ENCODE measurements at regions not wholly inside any gene's neighbourhood (a gene's known extent, or its start where the extent isn't known, plus 50 kb on each side); places are given as distances from the start of the nearest gene placed in this dataset.

DNA sequence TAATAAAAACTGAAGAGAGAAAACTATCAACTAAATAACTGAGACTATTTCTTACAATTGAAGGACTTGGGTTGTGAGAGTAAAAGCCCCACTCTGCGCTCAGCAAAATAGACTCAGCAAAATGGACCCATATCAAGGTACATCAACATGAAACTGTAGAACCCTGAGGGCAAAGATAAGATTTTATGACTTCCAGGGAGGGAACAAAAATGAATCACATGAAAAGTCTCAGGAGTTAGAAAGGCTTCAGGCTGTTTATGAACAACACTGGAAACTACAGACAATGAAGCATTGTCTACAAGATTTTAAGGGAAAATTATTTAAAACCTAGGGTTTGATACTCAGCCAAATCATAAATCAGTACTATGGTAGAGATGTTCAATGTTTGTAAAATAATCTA is 434.3 kb downstream of the PTPRC start:
- TF ChIP-seq, protein P1, sequence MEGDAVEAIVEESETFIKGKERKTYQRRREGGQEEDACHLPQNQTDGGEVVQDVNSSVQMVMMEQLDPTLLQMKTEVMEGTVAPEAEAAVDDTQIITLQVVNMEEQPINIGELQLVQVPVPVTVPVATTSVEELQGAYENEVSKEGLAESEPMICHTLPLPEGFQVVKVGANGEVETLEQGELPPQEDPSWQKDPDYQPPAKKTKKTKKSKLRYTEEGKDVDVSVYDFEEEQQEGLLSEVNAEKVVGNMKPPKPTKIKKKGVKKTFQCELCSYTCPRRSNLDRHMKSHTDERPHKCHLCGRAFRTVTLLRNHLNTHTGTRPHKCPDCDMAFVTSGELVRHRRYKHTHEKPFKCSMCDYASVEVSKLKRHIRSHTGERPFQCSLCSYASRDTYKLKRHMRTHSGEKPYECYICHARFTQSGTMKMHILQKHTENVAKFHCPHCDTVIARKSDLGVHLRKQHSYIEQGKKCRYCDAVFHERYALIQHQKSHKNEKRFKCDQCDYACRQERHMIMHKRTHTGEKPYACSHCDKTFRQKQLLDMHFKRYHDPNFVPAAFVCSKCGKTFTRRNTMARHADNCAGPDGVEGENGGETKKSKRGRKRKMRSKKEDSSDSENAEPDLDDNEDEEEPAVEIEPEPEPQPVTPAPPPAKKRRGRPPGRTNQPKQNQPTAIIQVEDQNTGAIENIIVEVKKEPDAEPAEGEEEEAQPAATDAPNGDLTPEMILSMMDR (IDR thresholded peaks at IDR 0.05; ENCODE audit: low read depth, low read length) = no peak
- no peaks in the 10 kb centered on the region for H3K36me3 ChIP-seq
- no peak overlapping the region for H3K4me3 ChIP-seq (ENCODE audit: low read depth, low read length)
- H3K27ac ChIP-seq = no peak overlapping the region
- DNase-seq = no peak
- no peaks in the 10 kb centered on the region for H3K9me3 ChIP-seq (ENCODE audit: severe bottlenecking)
- H3K27me3 ChIP-seq (ENCODE audit: insufficient read depth, low read depth, severe bottlenecking) = no peaks in the 10 kb centered on the region

DNA sequence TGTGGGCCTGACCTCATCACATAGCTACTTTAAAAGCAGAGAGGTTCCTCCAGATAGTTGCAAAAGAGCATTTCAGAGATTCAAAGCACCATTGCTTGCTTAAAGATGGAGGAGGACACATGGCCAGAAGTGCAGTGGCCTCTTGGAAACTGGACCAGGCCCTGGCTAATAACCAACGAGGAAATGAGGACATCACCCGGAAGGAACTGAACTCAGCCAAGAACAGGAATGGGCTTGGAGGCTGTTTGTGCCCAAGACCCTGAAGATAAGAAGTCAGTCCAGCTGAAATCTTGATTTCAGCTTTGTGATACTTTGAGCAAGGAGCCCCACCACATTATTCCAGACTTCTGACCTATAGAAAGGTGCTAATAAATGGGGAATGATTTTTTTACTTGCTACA is 437.0 kb downstream of the PTPRC start:
- TF ChIP-seq, protein P1 (IDR thresholded peaks at IDR 0.05; ENCODE audit: low read depth, low read length) = no peak
- Histone ChIP-seq H3K4me3 (ENCODE audit: low read depth, low read length) (no peak overlapping the region), H3K36me3 (no peaks in the 10 kb centered on the region), H3K27ac (no peak overlapping the region), H3K9me3 (ENCODE audit: severe bottlenecking) (no peaks in the 10 kb centered on the region), H3K27me3 (ENCODE audit: insufficient read depth, low read depth, severe bottlenecking) (no peaks in the 10 kb centered on the region)
- DNase-seq = no peak

DNA sequence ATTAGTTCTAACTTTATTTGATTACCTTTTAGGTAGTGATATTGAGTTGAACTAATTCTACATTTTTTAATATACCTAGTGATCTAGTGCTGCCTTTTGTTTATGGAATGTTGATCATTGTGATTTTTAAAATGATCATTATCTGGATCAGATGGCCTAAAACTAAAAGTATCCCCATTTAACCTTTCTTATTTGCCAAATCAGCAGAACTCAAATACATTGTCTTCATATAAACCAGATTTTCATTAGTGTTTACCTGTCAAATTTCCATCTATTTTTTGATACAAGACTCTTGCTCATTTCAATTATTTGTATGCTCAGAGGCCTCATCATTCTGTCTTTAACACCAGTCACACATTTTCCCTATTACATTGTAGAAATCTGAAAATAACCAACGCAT is 441.2 kb downstream of the PTPRC start:
- TF ChIP-seq, protein P1 (IDR thresholded peaks at IDR 0.05; ENCODE audit: low read depth, low read length) = no peak
- no peak overlapping the region for H3K27ac ChIP-seq
- no peak overlapping the region for H3K4me3 ChIP-seq (ENCODE audit: low read depth, low read length)
- no peak for DNase-seq
- H3K27me3 ChIP-seq (ENCODE audit: insufficient read depth, low read depth, severe bottlenecking) = no peaks in the 10 kb centered on the region
- H3K9me3 ChIP-seq (ENCODE audit: severe bottlenecking) = no peaks in the 10 kb centered on the region
- H3K36me3 ChIP-seq = no peaks in the 10 kb centered on the region

DNA sequence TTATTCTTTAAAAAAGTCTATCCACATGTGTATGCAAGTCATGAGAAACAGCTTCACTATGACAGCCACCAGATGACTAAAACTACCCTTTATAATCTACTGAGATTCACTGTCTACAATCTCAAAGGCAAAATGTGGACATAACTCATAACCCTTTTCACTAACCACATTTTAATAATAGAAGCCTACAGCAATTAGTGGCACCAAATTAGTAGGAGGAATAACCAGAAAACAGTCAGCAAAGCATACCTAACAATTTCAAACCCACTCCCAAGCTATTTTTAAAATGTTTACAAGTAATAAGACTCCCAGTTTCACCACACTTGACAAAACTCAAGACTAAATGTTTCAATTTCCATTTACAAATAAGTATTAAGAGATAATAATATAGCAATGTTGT is 442.9 kb downstream of the PTPRC start:
- TF ChIP-seq, protein P1 (IDR thresholded peaks at IDR 0.05; ENCODE audit: low read depth, low read length) = no peak
- Histone ChIP-seq H3K9me3 (ENCODE audit: severe bottlenecking) (no peaks in the 10 kb centered on the region), H3K4me3 (ENCODE audit: low read depth, low read length) (no peak overlapping the region), H3K27ac (no peak overlapping the region), H3K36me3 (no peaks in the 10 kb centered on the region), H3K27me3 (ENCODE audit: insufficient read depth, low read depth, severe bottlenecking) (no peaks in the 10 kb centered on the region)
- DNase-seq = no peak

DNA sequence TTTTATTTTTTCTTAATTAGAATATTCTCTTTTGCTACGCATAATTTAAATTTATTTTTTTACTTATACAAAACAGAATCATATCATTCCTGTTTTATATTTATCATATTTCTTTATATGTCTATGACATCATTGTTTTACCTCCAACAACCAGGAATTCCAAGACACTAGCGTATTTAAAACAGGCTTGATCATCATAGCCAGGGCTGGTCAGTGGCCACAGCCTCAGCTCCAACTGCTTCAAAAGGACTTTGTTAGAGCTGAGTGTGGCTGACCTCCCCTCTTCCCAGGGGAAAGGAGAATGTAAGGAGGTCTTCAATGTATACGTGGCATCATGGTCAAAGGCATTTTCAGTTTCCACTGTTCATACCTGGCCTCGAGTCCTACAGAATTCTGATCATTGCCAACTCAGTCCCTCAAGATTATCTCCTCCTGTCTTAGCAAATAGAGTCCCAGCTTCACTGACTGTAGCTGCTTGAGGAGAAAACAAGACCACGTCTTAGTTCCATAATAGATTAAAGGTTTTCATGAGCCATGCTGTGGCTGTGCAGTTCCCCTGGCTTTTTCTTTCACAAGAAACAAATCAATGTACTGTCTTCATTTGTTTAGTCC is 444.0 kb downstream of the PTPRC start:
- no peaks in the 10 kb centered on the region for H3K27me3 ChIP-seq (ENCODE audit: insufficient read depth, low read depth, severe bottlenecking)
- H3K36me3 ChIP-seq = no peaks in the 10 kb centered on the region
- H3K27ac ChIP-seq = no peak overlapping the region
- no peak overlapping the region for H3K4me3 ChIP-seq (ENCODE audit: low read depth, low read length)
- TF ChIP-seq, protein P1 (IDR thresholded peaks at IDR 0.05; ENCODE audit: low read depth, low read length) = no peak
- no peaks in the 10 kb centered on the region for H3K9me3 ChIP-seq (ENCODE audit: severe bottlenecking)
- DNase-seq = no peak

DNA sequence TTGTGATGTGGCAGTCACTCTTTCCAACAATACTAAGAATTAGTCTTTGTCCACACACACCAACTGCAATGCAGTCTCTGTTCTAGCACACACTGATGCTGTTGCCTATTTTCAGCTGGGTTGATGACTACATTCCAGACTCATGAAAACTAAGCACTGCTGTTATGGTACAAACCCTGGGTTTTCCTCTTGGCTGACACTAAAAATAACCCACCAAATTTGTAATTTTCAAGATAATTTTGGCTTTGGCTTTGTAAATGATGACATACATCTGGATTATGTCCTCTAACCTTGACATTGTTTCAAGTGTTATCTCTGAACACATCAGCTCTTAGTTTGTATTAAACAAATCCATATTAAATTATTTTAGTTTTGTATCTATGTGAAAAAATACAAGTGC is 444.8 kb downstream of the PTPRC start:
- H3K36me3 ChIP-seq = no peaks in the 10 kb centered on the region
- DNase-seq = no peak
- H3K9me3 ChIP-seq (ENCODE audit: severe bottlenecking) = no peaks in the 10 kb centered on the region
- no peak overlapping the region for H3K4me3 ChIP-seq (ENCODE audit: low read depth, low read length)
- no peak overlapping the region for H3K27ac ChIP-seq
- H3K27me3 ChIP-seq (ENCODE audit: insufficient read depth, low read depth, severe bottlenecking) = no peaks in the 10 kb centered on the region
- TF ChIP-seq, protein P1 (IDR thresholded peaks at IDR 0.05; ENCODE audit: low read depth, low read length) = no peak
